Erythroblast (primary cell): ENCODE measurements at regions not wholly inside any gene's neighbourhood (a gene's known extent, or its start where the extent isn't known, plus 50 kb on each side); places are given as distances from the start of the nearest gene placed in this dataset.

ENCODE experiments used
- GATA1 ChIP-seq: IDR thresholded peaks from 2 replicates; pipeline ENCODE4 v1.6.1; 2011; ENCODE audit warnings: low read depth, mild to moderate bottlenecking, control low read depth, low read length, moderate library complexity
- POLR2A ChIP-seq: IDR thresholded peaks from 2 replicates; pipeline ENCODE4 v1.6.1; 2011; ENCODE audit warnings: mild to moderate bottlenecking, low read length

DNA sequence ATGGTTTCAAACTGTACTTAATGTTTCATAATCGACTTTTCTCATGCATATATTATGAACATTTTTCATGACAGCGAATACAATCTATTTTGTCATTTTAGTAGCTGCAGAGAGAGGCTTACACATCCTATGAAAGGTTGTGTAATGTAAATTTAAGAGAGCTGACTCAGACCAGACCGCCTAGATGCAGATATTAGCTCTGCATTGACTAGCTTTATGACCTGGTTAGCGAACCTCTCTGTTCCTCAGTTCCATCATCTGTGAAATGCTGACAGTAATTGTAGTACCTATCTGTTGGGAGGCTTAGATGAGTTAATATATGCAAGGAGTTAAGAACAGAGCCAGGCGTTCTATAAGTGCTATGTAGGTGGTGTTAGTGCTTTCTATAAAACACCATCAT lies 116.2 kb upstream of the RASGRP1 start:
- TF ChIP-seq POLR2A (no peak), GATA1 (no peak)
